Calu3 (cell line): ENCODE measurements at regions not wholly inside any gene's neighbourhood (a gene's known extent, or its start where the extent isn't known, plus 50 kb on each side); places are given as distances from the start of the nearest gene placed in this dataset.

Source experiments
- BruUV-seq: library from RNA; stranded (reverse); fragments of 400-500 nt; replicated peaks from 2 replicates; lab custom pipeline; 2021; lab: Mats Ljungman, UMichigan
- CTCF ChIA-PET: fragments of 300-600 bp; sonication (Branson Sonifier 250); formaldehyde crosslinking; loops from one replicate; lab custom pipeline; 2022; ENCODE audit warnings: antibody characterized with exemption; lab: Charles Lee
- DNase-seq: peaks from one replicate; pipeline ENCODE4 v3.0.0; 2022
- H3K27ac Mint-ChIP-seq: one replicate; pipeline ENCODE4 v1.8.0; 2022; ENCODE audit warnings: mixed read lengths; ENCODE audit not compliant: unreplicated experiment
- H3K27me3 Mint-ChIP-seq: one replicate; pipeline ENCODE4 v1.8.0; 2022; ENCODE audit warnings: mixed read lengths; ENCODE audit not compliant: unreplicated experiment
- H3K36me3 Mint-ChIP-seq: one replicate; pipeline ENCODE4 v1.8.0; 2022; ENCODE audit warnings: mild to moderate bottlenecking, moderate library complexity, mixed read lengths; ENCODE audit not compliant: insufficient read depth, unreplicated experiment
- H3K4me1 Mint-ChIP-seq: one replicate; pipeline ENCODE4 v1.8.0; 2022; ENCODE audit warnings: mild to moderate bottlenecking, low read depth, mixed read lengths; ENCODE audit not compliant: unreplicated experiment
- H3K4me3 Mint-ChIP-seq: one replicate; pipeline ENCODE4 v1.8.0; 2022; ENCODE audit warnings: mild to moderate bottlenecking, low read depth, moderate library complexity, mixed read lengths; ENCODE audit not compliant: unreplicated experiment
- H3K9me3 Mint-ChIP-seq: one replicate; pipeline ENCODE4 v1.8.0; 2022; ENCODE audit warnings: low read depth, mixed read lengths; ENCODE audit not compliant: unreplicated experiment
- CTCF ChIP-seq: fragments of 200-600 bp; IDR thresholded peaks from one replicate; pipeline ENCODE4 v1.8.0; 2022; ENCODE audit warnings: antibody characterized with exemption; ENCODE audit not compliant: unreplicated experiment
- intact Hi-C: fragments of 100-400 bp; cut with micrococcal nuclease; formaldehyde crosslinking; loops from one replicate; pipeline ENCODE4 v1.10.0; 2022; ENCODE audit not compliant: unreplicated experiment

DNA sequence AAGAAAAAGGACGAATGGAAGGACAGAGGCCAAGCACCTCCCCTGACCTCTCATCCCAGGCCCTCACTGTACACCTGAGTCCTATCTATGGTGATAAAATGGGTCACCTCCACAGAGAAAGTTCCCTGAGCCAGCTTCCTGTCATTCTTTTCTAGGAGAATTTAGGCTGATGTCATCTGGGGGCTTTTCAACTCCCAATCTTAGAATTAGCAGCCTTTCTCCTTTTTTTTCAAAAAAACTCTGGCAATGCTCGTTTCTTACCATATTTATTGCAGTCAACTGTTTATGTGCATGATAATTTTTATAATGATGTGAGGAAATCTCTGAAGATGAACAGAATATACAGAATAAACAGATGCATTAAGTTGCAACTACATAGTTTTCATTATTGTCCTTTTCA, 177.6 kb downstream of the SNAPC1 start:
- H3K9me3 Mint-ChIP-seq: peaks cover 4% of the 10 kb centered on the region
- no peak for DNase-seq
- H3K27ac Mint-ChIP-seq: no peak overlapping the region
- CTCF ChIA-PET: interaction anchor here (0.6 to 0.7 kb wide), 2 partner anchors 804 to 1780 kb away, joined by 3 to 4 read pairs; no protein-coding TSS in a partner anchor
- TF ChIP-seq CTCF: no peak
- no peaks in the 10 kb centered on the region for H3K27me3 Mint-ChIP-seq
- H3K4me3 Mint-ChIP-seq: no peak overlapping the region
- intact Hi-C loops: no loop called here
- BruUV-seq: no TSS peak
- no peaks in the 10 kb centered on the region for H3K36me3 Mint-ChIP-seq
- no peaks in the 10 kb centered on the region for H3K4me1 Mint-ChIP-seq

DNA sequence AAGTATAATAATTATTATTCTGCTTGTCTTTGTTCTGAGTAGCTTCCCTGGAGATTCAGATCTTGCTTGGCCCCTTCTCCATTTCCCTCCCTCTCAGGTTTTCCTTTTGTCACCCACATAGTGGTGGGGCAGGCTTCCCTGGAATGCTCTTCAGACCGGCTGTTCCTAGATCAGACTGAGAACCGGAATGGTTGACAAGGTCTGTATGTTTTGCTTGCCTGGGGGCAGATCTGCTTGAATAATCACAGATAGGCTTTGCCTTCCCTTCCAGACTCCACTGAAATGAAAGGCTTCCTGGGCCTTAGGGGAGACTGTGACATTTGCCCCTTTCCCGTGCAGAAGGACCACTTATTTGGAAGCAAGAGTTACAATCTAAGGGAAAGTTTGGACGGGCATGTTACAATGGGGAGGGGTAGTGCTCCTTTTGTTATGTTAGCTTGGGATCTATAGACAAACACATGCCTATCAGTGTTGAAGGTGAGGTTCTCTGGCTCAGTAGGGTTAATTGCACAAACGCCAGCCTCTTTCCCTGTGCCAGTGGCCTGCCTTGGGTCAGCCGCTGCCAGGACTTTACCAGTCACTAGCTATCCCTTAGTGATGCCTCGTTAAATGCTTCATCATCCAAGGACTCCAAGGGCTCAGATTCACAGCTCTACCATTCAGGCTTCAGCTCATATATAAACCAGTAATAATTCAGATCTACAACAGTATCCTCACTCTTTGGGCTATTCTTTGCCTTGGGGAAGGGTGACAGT, 178.6 kb downstream of the SNAPC1 start:
- no peak overlapping the region for H3K4me3 Mint-ChIP-seq
- no peaks in the 10 kb centered on the region for H3K4me1 Mint-ChIP-seq
- H3K36me3 Mint-ChIP-seq: no peaks in the 10 kb centered on the region
- BruUV-seq: no TSS peak
- intact Hi-C loops: no loop called here
- TF ChIP-seq CTCF: no peak
- no peak overlapping the region for H3K27ac Mint-ChIP-seq
- no peak for DNase-seq
- CTCF ChIA-PET: interaction anchor here (0.7 kb wide), 1 partner anchor 803 kb away, joined by 3 read pairs; no protein-coding TSS in a partner anchor
- H3K27me3 Mint-ChIP-seq: no peaks in the 10 kb centered on the region
- peaks cover 4% of the 10 kb centered on the region for H3K9me3 Mint-ChIP-seq

GRCh38 chr14:61941421-61942150, 179.4 kb downstream of the SNAPC1 start:
- H3K9me3 Mint-ChIP-seq: peaks cover 4% of the 10 kb centered on the region
- BruUV-seq: no TSS peak

DNA sequence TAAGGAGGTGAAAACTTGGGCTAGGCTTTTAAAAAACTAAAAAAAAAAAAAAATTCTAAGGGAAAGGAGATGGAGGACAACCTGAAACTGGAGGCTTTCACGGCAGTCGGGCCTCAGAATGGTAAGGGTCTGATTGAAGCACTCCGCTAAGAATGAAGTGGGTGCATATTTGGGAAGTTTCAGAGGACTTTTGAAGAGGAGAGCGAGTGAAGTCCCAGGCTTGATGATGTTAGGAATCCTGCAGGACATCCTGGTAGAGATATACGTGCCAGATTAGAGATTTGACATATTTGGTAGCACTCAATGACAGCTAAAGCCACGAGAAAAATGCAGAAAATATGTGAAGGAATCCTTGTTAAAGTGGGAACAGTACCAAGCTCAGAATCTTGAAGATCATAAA, 186.2 kb downstream of the SNAPC1 start:
- CTCF ChIA-PET: no interaction called here
- peaks cover 2% of the 10 kb centered on the region for H3K4me1 Mint-ChIP-seq
- H3K9me3 Mint-ChIP-seq: peaks cover 2% of the 10 kb centered on the region
- H3K27me3 Mint-ChIP-seq: no peaks in the 10 kb centered on the region
- no peaks in the 10 kb centered on the region for H3K36me3 Mint-ChIP-seq
- BruUV-seq: no TSS peak
- no peak overlapping the region for H3K4me3 Mint-ChIP-seq
- no peak for DNase-seq
- intact Hi-C loops: no loop called here
- no peak overlapping the region for H3K27ac Mint-ChIP-seq
- no peak for TF ChIP-seq CTCF

More at GRCh38 chr14:61941421-61942150, 179.4 kb downstream of the SNAPC1 start:
- H3K4me1 Mint-ChIP-seq: no peaks in the 10 kb centered on the region
- DNase-seq: no peak
- no peak overlapping the region for H3K4me3 Mint-ChIP-seq
- H3K27ac Mint-ChIP-seq: no peak overlapping the region
- intact Hi-C loops: no loop called here
- no peaks in the 10 kb centered on the region for H3K27me3 Mint-ChIP-seq
- no peak for TF ChIP-seq CTCF
- H3K36me3 Mint-ChIP-seq: no peaks in the 10 kb centered on the region
- CTCF ChIA-PET: no interaction called here
